ENCODE measurements at regions not wholly inside any gene's neighbourhood (a gene's known extent, or its start where the extent isn't known, plus 50 kb on each side); places are given as distances from the start of the nearest gene placed in this dataset.

DNA sequence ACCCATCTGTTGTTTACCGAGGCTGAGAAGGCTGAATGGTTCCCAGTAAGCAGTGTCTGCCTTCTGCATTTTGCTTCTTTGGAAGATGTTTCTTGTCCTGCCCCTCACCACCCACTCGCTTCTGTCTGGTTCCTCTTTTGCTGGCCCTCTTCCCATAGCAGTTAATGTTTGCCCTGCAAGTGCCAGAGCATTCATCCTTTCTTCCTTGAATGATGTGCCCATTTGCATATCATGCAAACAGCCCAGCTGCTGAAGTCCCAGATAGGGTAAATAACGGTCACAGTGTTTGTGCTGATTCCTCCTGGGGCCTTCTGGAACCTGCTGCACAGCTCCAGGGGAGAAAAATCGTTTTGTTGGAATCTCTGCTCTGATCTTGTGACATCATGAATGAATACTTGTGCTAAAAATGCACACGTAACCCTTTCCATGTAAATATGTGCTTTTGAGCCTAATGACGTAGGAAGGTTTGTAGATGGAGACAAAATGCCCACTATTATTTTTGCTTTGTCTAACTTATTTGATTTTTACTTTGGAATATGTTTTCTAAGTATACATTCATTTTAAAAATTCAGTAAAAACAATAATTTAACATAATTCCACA, 381.0 kb downstream of the SOX2 start:
- DNase-seq, result no peak

DNA sequence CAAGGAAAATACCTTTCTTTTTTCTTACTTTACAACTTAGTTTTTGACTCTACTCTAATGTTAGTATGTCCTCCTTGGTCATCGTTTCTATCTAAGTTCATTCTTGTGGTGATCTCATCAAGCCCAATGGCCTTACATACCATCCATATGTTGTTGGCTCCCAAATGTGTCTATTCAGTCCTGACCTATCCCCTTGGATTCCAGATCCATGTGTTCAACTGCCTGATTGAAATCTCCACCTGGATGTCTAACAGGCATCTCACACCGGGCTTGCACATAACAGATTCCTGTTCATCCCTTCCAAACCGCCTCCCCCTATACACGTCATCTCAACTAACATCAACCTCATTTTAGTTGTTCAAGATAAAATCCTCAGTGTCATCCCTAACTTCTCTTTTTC, 382.6 kb downstream of the SOX2 start:
- no peak for DNase-seq

DNA sequence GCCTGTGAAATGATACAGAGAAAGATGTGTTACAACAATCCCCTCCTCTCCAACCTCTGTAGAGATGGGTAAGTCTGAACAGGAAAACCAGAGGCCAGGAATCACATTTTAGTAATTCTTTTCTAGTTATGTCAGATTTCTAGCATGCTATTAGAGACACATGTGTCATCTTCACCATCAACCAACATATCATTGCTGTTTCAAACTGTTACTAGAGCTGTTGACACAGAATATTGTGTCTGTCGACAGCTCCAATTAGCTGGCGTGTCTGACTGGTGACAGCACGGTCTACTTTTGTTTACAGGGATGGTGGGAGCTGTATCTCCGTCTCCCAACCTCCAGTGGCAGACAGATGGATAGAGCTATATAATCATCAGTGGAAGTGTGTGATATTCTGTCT, 393.2 kb downstream of the SOX2 start:
- DNase-seq, result no peak

DNA sequence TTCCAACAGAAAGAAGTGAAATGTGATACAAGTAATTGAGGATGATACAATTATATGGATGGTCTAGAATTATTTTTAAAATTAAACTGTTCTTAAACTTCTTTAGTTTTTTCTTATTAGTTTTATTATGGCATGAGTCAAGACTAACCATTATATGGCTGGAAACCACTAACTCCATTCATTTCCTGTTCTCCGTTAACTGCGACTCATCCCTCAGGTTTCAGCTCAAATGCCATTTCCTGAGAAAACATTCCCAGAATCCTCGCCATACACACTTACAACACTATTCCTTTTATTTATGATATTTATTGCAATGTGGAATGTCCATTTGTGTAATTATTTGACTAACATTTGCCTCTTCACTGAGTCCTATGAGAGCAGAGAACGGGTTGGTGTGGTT, 394.1 kb downstream of the SOX2 start:
- DNase-seq, result no peak

DNA sequence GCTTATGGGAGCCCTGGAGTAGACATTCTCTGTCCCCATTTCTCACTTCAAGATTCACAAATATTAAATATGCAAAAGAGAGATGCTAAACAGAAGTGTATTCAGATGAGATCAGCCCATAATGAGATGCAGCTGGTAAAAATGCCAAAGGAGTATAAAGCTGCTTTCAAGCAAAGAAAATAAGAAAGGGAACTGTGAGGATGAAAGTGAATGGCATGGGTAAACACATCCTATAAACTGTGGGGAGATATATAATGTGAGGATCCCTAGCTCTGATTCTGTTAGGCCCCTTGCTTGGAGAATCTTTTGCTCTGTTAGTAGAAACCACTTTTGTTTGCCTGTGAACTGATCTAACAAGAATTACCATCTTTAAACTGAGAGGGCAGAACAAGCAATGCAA, 396.6 kb downstream of the SOX2 start:
- no peak for DNase-seq

DNA sequence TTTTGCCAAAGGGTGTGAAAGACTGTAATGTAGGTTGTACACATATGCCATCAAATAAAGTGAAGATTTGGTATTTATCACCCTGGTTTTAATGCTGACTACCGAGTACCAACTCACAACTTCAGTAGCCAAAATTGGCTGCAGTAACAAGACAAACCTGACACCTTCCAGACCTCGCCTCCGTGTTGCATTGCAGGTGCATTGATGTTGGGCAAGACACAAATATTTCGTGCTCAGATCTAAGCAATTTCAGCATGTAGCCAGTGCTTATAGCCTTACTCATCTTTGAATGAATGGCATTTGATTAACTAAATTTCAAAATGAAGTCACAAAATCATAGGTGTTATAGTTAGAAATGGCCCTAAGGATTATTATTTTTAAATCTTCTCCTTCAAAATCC, 400.2 kb downstream of the SOX2 start:
- DNase-seq, result no peak

DNA sequence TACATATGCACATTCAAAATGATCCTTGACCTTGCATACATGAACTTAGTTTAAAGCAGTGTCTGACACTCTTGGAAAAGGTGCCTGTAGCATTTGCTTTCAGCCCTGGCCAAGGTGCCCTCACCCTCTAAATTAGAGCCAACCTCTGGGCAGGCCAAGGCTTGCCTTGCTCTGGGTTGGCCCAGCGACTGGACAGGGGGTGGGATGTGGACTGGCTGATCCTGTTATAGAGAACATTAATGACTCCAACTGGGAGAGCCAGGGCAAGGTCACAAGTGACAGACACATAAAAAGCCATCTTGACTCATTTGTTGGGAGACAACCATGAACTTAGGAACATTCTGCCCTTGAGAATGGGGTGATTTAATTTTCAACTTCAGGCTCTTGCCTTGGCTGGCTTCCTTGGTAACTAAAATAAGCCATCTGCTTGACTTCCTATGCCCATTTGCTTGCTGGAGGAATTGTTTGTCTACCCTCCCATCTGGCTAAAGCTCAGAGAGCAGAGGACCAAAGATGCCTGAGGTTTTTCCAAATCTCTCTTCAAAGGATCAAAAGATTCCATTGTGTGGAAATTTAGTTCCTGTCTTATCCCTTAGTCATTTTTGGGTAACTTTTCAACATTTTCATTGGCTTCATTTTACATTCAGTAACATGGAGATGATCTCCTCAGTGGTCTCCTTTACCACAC, 403.7 kb downstream of the SOX2 start:
- DNase-seq, result no peak

DNA sequence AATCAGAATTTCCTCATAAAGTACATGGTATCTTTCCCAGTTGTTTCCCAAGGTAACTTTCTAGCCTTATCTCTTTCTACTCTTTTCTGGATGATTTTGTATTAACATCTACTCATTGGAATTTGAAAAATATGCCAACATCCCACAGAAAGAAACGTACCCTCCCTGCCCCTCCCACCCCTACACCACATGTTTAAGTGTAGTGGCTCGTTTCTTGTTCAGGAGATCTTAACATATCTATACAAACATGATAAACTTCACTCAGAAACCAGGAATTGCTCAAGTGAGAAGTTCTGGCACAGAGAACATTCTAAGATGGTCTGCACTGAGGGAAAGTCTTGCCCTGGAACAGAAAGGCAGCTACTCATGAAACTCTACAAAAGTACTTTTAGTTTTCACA, 404.7 kb downstream of the SOX2 start:
- no peak for DNase-seq

DNA sequence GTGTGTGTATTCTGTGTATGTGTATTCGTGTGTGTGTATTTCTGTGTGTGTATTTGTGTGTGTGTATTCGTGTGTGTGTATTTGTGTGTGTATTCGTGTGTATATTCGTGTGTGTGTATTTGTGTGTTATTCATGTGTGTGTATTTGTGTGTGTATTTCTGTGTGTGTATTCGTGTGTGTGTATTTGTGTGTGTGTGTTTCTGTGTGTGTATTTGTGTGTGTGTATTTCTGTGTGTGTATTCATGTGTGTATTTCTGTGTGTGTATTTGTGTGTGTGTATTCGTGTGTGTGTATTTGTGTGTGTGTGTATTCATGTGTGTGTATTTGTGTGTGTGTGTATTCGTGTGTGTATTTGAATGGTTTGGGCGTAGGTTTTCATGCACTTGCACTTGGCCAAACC, 405.4 kb downstream of the SOX2 start:
- DNase-seq, result no peak

DNA sequence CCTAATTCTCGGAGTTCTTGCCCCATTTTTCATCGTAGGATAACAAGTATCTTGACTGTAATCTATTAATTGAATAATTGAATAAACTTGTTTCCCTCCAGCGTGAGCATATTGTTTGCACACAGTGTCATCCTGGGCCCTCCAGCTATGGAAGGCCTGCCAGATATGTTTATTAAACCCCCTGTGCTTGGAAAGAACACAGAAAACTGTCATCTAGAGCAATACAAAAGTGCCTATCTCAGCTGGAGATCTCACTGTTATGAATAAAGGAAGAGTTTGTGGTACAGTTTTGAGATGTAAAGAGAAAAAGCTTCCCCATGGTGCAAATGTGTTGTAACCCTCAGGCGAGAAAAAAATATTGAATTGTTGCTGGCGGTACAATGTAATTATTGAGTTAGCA, 405.9 kb downstream of the SOX2 start:
- DNase-seq, result no peak

DNA sequence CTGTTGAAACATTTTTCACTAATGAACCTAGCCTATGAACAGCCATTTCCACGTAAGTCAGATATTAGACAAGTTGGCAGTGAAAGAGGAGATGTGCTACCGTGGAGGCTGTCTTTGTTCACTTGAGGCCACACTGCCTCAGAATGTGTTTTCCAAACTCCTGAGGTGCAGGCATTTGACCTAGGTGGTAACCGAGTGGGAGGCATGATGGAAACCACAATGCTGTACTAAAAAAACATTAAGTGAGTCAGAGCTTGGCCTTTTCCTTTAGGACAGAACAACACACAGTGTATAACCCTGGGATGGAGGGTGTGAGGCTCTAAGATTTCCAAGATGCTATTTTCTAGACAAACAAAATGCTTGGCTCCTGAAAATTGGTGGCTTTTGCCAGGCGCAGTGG, 406.3 kb downstream of the SOX2 start:
- no peak for DNase-seq

DNA sequence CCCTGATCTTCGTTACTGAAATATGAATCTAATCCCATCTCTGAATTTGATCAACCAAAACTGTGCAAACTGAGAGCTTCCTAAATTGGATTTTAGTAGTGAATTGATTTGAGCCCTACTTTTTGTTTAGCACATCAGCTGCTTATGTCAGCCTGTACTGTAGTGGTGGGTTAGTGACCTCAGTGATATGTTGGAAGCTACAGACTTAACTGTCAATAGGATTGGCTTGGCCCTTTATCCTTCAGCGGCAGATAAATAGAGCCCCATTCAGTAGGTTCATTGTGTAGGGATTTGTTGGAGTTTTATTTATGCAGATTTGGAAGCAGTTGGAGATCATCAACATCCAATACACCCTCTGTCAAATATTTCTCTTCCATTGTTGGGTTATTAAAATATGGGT, 409.7 kb downstream of the SOX2 start:
- no peak for DNase-seq

DNA sequence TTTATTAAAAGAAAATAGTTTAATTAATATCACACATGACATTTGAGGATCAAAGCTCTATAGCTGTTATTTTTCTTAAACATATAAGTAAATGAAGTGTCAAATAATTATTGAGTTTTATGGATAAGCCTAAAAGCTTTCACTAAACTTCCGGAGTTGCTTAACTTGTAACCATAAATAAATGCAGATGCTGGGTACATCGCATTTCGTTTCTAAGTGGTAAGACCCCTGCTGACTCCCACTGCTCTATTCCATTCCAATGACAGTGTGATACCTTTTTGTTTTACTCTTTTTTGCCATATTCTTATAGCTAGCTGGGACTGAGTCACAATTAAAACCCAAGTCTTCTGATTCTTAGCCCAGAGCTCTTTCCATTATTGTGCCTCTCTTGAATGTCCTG, 411.1 kb downstream of the SOX2 start:
- no peak for DNase-seq

DNA sequence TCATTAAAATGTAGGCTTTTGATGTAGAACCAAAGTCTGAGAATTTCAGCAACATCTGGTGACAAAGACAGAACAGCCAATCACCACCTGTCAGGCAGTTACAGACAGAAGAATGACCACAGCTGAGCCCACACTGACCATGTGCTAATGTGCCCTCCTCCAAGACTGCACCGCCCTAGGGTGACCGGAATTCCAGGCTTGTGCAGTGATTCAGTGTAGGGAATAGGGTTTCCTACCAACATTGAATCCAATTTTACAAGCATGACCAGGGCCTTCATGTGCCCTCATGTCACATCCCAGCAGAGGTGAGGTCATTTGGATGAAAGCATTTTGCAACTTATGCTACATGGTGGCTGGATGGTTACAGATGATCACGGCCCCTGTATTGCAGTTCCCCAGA, 412.5 kb downstream of the SOX2 start:
- no peak for DNase-seq

DNA sequence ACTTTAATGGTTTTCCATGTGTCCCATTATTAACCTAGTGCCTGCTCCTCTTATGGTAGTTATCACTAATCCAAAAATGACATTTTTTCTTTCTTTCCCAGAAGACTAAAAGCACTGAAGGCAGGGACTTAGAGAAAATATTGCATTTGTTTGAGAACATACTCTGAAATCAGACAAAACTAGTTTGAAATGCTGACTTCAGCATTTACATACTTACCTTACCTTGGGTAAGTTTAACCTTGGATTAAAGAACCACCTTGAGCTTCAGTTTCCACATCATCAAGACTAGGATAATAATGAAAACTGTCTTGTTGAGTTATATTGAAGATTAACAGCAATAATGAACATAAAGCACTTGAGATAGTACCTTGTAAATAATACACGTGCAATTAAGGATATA, 413.0 kb downstream of the SOX2 start:
- no peak for DNase-seq

DNA sequence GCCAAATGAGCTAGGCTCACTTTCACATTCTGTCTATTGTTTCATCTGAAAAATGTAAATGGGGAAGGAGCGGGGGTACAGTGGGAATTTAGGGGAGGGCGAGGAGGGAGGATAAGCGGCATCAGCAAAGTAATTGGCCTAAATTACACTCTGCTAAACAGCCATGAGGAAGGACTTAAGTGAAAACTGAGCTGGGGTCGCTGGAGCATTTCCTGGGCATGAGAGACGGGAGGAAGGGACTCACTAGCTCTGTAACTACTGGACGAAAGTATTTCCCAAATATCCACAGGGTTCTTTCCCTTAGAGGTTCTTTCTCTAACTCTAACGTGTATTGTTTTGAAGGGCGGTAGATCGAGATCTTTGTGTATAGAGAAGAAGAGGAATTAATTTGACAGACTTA, 418.0 kb downstream of the SOX2 start:
- DNase-seq, result no peak

DNA sequence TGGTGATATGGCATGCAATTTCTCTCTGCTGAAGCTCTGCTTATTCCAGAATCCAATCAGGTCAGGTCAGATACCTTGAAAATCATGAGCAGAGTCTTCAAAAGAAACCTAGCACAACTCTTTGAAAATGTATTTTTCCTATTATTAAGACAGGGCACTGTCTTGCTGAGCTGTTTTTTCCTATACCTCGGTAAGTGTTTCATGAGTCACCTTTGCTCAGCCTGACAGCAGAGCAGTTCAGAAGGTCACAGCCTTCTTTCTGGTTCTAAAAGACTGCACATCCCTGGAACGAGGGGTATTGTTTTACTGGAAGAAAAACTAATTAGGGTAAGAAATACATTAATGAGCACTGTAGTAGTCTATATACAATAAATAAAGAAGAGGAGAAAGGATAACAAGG, 422.0 kb downstream of the SOX2 start:
- DNase-seq, result no peak

DNA sequence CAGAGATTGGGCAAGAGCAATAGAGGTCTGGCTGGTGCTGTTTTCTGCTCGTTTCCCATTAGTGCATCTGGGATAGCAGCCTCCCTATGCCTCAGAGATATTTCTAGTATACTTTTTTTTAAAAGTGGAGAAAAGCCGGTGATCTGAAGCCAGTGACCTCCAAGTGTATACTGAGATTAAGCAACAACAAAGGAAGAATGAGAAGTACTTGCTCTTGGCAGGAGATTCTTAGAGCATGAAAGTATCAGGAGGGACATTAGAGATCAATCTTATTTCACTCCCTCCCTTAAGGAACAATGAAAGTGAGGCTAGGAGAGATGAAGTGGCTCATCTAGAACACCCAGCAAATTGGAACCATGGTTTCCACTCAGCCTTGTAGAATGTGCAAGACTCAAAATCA, 423.3 kb downstream of the SOX2 start:
- no peak for DNase-seq

DNA sequence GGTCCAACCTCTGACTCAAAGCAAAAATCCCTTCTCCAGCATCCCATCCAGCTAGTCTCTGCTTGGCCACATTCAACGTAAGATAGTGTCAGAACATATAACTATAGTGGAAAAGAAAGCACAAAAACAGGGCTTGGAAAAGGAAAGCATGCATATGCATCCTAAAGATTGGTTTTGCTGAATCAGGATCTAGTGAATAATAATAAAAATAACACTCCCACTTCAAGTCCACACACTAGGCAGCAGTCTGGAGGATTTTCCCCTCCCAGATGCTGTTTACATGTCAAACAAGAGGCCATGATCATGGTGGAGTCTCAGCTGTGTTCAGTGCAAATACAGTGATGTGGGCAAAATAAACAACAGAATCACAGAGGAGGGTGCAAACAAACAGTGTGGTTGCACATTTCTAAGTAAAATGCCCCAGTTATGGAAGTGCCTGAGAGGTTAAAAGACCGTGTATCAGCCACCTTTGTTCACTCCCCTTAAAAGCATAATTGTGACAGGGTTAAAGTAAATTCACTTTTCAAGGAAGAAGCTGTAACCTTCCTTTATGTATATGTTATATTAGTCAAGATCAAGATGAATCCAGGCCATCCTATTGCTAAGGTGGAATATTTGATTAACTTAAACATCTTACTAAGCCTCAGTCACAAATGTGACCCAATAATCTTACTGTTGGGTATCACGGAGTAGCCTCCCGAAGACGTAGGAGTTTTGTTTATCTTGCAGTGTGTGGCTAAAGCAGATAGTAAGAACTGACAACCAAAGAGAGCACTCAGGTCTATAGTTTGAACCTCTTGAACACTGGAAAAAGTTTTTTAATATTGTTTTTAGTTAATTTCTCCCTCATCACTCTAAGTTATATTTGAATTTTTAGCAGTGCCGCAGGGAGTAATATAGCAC, 424.5 kb downstream of the SOX2 start:
- no peak for DNase-seq

DNA sequence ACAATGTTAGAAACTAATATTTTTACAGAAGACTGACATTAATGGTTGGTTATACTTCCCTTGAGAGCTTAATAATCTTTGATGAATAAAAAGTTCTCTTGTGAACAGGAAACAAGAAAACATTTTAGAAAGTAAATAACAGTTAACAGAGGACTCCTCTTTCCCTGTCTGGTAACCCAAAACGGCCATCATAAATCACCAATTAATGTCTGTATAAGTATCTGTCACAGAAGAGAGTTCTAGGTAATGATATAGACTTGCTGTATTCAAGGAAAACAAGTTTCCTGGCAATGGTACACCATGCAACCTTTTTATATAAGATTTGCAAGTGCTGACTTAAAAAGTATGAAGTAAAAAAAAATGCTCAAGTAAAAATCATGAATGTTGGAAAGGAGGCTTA, 426.7 kb downstream of the SOX2 start:
- DNase-seq, result no peak

DNA sequence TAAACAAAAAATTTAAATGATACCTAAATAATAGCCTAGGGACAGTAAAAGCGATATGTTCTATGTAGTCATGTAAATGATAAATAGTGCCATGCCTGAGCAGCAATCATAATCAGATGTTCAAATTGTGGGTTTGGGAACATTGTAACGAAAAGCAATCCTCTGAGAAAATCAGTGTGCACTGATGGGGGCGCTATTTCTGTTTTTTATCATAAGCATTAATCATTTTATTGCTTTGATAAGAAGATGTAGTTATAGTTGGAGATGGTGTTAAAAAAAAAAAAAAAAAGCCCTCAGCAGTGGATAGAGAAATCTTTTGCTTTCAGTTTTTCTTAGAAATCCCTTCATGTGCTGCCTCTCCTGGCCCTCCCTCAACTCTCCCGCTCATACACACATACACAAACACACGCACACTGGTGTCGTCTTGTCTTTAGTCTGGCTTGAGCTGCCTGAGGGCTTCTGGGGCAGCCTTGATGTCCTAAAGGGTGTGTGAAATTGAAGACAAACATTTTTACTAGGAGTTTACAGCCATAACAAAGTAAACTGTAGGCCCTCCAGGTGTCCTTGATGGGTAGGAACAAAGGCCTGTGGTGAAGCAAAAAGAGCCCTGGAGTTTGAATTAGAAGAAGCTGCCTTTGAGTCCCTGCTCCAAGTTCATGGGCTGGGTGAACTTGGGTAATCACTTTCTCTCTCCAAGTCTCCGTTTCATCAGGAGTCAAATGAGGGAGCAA, 428.1 kb downstream of the SOX2 start:
- no peak for DNase-seq

DNA sequence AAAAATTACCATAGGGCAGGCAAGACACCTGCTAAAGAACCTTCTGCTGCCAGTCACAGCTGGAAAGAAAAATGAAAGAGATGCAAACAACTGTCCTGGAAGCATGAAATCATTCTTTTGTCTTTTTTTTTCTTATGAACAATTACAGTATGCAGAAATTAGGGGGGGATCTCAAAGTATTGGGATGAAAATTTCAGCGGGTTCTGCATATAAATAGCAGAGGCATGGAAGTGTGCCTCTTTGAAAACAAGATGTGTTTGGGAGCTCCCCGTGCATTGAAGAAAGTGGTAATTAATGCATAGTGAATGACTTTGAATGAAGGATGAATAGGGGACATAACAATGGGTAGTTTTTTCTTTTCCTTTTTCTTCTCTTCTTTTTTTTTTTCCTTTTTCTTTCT, 431.2 kb downstream of the SOX2 start:
- no peak for DNase-seq

DNA sequence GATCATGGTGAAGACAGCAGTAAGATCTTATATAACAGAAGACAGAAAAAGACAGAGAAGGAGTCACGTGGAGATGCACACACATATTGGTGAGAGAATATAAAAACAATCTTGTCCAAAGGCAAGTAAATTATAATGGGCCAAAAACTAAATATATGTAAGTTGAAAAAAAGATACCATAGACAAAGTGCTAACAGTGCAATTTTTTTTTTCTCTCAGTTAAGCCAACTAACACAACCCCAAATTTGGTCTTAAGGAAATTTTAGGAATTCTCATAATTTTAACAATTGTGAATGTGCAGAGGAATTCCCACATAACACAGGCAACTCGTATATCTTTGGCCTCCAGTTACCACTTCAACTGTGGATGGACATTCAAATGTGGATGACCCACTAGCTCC, 432.2 kb downstream of the SOX2 start:
- DNase-seq, result no peak

DNA sequence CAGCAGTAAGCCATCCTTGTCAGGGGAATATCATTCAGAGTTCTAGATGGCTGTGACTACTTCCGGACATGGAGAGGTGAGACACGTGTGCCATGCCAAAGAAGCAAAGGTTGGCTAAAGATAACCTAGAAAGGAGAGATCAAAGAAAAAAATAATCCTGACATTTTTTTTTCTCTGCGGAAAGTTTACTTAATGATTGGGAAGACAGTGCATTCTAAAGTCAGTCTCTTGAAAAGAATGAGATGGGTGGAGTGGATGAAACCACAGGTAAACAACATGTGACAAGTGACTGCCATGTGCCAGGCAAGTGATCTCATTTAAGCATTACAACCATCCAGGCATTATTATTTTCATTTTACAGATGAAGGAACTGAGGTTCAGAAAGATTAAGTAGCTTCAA, 436.6 kb downstream of the SOX2 start:
- no peak for DNase-seq
